Spleen (tissue), 7 donors: ENCODE measurements at regions not wholly inside any gene's neighbourhood (a gene's known extent, or its start where the extent isn't known, plus 50 kb on each side); places are given as distances from the start of the nearest gene placed in this dataset.

ENCODE experiments used
- CTCF ChIP-seq, 11 experiments: fragments of 200-600 bp in 7 of 11; fragments of 450-650 bp in 4 of 11; sonication (generic) in 4 of 11; IDR thresholded peaks in 8 of 11; conservative IDR thresholded peaks in 3 of 11; 1 replicate in 7 of 11; 2 replicates in 4 of 11; pipeline versions ENCODE4 v1.4.0 to v1.8.0; 2016 to 2021; ENCODE audit warnings: antibody characterized with exemption in 11 of 11, inconsistent platforms in 4 of 11, mild to moderate bottlenecking in 1 of 11
- POLR2A ChIP-seq, 3 donors: fragments of 450-650 bp; IDR thresholded peaks; one replicate each; pipeline ENCODE4 v1.5.1; 2017; ENCODE audit warnings: antibody characterized with exemption in 3 of 3, mild to moderate bottlenecking in 1 of 3
- POLR2AphosphoS5 ChIP-seq, 3 donors: sonication (generic); formaldehyde crosslinking; IDR thresholded peaks; one replicate each; pipeline ENCODE4 v1.5.1; 2017; ENCODE audit warnings: antibody characterized with exemption in 3 of 3
- donor health status: DM: no; HTN: no; CAD: no; lungs with moderate emphysema.
- donor health status: DM: no; HTN: no; CAD: no.
- donor health status: DM: no; HTN: no; CAD: no.

GRCh38 chr4:60327651-60328050 is 872.5 kb upstream of the ADGRL3 start:
- no peak for TF ChIP-seq POLR2A (IDR thresholded peaks at IDR 0.05)
- no peak for TF ChIP-seq CTCF (IDR thresholded peaks at IDR 0.05 in 8 of 11, conservative IDR thresholded peaks at IDR 0.05 in 3 of 11)
- TF ChIP-seq POLR2AphosphoS5 (IDR thresholded peaks at IDR 0.05) = no peak
